ENCODE measurements at regions not wholly inside any gene's neighbourhood (a gene's known extent, or its start where the extent isn't known, plus 50 kb on each side); places are given as distances from the start of the nearest gene placed in this dataset.

DNA sequence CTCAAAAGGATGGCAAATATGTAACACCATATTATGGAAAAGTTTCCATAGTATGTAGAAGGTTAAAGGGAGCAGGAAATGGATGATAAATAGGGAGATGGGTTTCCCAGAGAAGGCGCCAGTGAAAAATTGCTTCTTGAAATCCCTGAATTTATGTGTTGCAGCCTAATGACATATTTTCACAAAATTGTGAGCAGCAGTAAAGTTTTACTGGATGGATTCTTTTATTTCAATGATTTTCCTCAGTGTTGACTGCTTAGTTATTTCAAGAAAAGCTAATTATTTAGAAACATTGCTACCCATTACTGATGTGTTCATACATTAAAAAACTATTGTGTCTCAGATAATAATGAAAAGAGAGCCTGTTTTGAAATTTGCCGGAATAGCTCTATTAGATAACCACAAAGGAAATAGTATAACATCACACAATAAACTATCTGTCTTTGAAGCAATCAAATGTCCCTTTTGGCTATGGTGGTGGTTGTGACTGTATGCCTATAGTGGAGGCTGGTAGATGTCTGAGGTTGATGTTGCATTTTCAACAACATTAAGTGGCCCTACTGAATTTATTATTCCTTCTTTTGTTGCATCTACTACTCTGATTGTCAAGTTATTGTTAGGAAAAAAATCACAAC, 169.9 kb upstream of the HAND2 start:
- TF ChIP-seq CTCF (conservative IDR thresholded peaks at IDR 0.05 in 1 of 2, IDR thresholded peaks at IDR 0.05 in 1 of 2; ENCODE audit: extremely low read depth in 1 of 2, insufficient read depth in 1 of 2, low read depth in 1 of 2, low read length in 2 of 2) (no peak), EZH2 (IDR thresholded peaks at IDR 0.05; ENCODE audit: borderline replicate concordance, low read length) (no peak)

All from mammary epithelial cell (primary cell).